GM10248 (cell line): ENCODE measurements at regions not wholly inside any gene's neighbourhood (a gene's known extent, or its start where the extent isn't known, plus 50 kb on each side); places are given as distances from the start of the nearest gene placed in this dataset.
A peak's percentile ranks its signal among the peaks of the same experiment; 100 is the strongest.

ENCODE experiments used
- CTCF ChIA-PET: fragments of 300-600 bp; sonication (Branson Sonifier 250); formaldehyde crosslinking; extraction: SDS; loops from one replicate; lab custom pipeline; 2021; ENCODE audit warnings: antibody characterized with exemption; lab: Yijun Ruan, JAX
- POLR2A ChIA-PET: fragments of 350-650 bp; sonication (Branson Sonifier 250); formaldehyde crosslinking; extraction: SDS; loops from one replicate; lab custom pipeline; 2020; ENCODE audit warnings: antibody characterized with exemption; lab: Yijun Ruan, JAX
- DNase-seq: peaks from one replicate; pipeline ENCODE4 v3.0.0; 2012; ENCODE audit errors: extremely low spot score
- TF ChIP-seq, protein P1 (sequence below): IDR thresholded peaks from 2 replicates; pipeline ENCODE4 v1.5.1; 2012; ENCODE audit warnings: mild to moderate bottlenecking, low read depth; ENCODE audit errors: extremely low read depth, missing control alignments, control extremely low read depth

DNA sequence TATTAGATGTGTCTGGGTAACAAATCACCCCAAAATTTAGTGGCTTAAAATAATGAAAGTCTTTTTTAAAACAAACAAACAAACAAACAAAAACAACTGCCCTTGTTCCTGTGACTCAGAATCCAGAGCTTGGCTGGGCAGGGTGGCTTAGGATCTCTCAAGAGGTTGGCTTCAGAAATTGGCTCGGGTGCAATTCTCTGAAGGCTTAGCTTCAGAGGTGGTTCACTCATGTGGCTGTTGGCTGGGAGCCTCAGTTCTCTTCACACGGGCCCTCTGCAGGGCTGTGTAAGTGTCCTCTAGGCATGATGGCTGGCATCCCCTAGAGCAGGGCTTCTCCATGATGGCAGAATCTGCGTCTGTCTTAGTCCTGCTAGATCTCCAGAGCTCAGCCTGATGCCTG lies 179.9 kb upstream of the BCOR start:
- DNase-seq, result no peak
- TF ChIP-seq, protein P1, sequence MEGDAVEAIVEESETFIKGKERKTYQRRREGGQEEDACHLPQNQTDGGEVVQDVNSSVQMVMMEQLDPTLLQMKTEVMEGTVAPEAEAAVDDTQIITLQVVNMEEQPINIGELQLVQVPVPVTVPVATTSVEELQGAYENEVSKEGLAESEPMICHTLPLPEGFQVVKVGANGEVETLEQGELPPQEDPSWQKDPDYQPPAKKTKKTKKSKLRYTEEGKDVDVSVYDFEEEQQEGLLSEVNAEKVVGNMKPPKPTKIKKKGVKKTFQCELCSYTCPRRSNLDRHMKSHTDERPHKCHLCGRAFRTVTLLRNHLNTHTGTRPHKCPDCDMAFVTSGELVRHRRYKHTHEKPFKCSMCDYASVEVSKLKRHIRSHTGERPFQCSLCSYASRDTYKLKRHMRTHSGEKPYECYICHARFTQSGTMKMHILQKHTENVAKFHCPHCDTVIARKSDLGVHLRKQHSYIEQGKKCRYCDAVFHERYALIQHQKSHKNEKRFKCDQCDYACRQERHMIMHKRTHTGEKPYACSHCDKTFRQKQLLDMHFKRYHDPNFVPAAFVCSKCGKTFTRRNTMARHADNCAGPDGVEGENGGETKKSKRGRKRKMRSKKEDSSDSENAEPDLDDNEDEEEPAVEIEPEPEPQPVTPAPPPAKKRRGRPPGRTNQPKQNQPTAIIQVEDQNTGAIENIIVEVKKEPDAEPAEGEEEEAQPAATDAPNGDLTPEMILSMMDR, result no peak
- POLR2A ChIA-PET, result no interaction called here
- CTCF ChIA-PET, result no interaction called here

DNA sequence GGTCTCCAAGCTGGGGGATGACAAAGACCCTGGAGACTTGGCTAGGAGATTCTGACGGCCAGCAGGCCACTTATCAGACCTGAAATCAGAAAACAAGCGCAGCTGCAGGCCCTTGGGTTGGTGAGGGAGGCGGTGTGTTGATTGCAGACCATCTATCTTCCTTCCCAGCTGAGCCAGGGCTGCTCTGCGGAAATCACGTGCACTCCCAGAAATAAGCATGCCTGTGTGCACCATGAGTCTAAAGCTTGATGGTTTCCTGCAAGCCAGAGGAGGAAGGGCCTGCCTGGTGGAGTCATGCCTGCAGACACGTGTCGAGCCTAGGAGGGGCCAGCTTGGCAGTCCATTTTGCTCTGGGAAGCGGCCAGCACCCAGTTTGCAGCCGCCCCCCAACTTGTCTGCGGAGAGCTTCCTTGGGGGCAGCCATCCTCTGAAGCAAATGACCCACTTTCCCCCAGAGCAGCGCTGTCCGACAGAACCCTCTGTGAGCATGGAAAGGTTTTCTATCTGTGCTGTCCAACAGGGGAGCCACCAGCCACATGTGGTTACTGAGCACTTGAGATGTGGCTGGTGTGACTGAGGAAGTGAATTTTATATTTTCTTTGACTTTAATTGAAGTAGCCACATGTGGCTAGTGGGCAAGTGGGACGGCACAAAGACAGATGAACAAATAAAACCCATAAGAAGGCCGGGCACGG lies 175.7 kb upstream of the BCOR start:
- POLR2A ChIA-PET, result no interaction called here
- DNase-seq, result no peak
- TF ChIP-seq, protein P1, result no peak
- CTCF ChIA-PET, result no interaction called here

DNA sequence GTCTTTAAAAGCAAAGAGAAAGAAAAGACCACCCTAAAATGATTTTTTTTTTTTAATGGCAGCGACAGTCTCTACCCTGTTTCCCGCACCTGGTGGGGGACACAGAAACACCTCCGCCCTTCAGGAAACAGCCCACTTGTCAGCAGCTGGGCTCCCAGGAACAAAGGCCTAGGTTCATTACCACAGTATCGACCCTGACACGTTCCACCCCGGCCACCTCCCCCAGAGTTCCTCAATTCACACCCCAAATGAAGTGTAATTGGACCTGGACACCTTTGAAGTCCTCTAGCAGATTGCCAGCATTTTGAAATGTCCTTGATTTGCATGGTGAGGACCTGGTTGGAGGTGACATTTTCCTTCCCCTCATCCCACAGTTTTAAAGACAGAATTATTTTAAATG lies 175.0 kb upstream of the BCOR start:
- ChIA-PET CTCF (no interaction called here), POLR2A (no interaction called here)
- no peak for DNase-seq
- TF ChIP-seq, protein P1, result no peak

DNA sequence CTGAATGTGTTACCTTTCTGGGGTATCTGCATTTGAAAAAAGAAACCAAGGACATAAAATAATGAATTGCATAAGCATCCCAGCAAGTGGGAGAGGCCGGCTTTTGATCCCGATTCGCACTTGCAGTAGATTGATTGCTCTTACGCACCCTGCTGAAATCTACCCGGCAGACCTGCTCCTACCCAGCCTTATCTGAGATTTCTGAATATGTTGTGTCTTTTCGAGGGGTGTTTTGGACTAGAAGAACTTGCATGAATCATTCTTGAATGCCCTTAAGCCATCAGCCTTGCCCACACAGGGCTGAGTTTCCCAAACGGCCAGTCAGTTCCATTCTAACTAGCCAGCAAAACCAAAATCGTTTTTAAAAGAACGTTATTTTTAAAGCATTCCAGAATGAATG lies 174.4 kb upstream of the BCOR start:
- POLR2A ChIA-PET, result no interaction called here
- CTCF ChIA-PET, result no interaction called here
- no peak for DNase-seq
- TF ChIP-seq, protein P1, result no peak

DNA sequence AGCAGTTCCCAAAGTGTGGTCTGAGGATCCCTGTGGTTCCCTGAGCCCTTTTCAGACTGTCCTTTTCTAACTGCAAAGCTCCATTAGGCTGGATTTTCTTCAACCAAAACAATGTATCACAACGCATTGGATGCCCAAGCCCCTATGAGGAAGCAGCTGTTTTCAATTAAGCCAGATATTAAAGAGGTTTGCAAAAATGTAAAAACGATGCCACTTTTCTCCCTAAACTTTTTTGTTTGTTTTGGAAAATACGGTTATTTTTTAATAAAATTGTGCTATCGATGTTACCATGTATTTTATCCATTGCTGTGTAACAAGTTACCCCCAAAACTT lies 170.4 kb upstream of the BCOR start:
- CTCF ChIA-PET, result interaction anchor here (1.0 kb wide), 1 partner anchor 8 kb away, joined by 3 read pairs; no protein-coding TSS in a partner anchor
- TF ChIP-seq, protein P1, result no peak
- no peak for DNase-seq
- POLR2A ChIA-PET, result no interaction called here

DNA sequence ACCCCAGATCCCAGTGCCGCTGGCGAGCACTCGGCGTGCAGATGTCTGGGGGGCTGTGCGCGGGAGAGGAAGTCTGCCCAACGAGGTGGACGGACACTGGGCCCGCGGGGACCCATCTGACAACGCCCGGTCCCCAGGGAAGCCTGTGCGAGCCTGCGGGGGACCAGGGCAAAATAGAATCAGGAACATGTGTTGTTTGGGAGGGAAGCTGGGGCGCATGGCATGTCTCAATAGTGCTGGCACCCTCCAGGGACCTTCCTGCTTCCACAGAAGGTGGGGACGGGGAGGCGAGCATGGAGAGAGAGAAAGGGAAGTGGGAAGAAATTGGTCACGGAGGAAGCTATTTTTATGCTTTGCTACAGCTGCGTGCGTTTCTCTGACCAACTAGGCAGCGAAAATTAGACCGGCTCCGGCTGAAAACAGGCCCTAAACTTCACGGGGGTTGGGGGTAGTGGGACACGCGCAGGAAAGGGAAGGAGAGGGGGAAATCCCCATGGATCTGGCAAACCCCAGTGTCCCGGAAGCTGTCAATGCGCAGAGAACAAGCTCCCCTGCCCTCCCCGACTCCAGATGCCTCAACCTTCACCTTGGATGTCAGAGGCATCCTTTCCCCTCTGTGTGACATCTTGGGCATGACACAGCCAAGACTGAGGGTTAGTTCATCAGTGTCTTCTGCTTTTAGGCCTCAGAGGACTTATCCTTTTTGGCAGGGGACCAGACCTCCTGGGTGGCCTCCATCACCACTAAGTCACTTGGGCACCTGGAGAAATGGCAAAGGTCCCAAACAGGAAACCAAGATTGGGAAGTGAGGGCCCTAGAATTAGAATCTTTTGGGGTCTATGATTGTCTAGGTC lies 169.8 kb upstream of the BCOR start:
- ChIA-PET POLR2A (no interaction called here), CTCF (interaction anchor here (1.0 to 1.4 kb wide), 2 partner anchors 9 to 171 kb away, joined by 3 read pairs; no protein-coding TSS in a partner anchor)
- TF ChIP-seq, protein P1, result no peak
- DNase-seq, result peak; percentile 45
